HEK293T (cell line): ENCODE measurements at regions not wholly inside any gene's neighbourhood (a gene's known extent, or its start where the extent isn't known, plus 50 kb on each side); places are given as distances from the start of the nearest gene placed in this dataset.
"Not testable (repeated sequence)": the region's sequence is repeated elsewhere in the genome, so short reads cannot be mapped to it uniquely, and the experiment has no call there.

ENCODE experiments used
- ARNT ChIP-seq: fragments of 450-650 bp; IDR thresholded peaks from 2 replicates; pipeline ENCODE4 v1.6.1; 2017; ENCODE audit warnings: mild to moderate bottlenecking
- BHLHE40 ChIP-seq: fragments of 450-650 bp; IDR thresholded peaks from 2 replicates; pipeline ENCODE4 v1.6.1; 2016; ENCODE audit warnings: mild to moderate bottlenecking, moderate library complexity, borderline replicate concordance
- ELF4 ChIP-seq: fragments of 450-650 bp; IDR thresholded peaks from 2 replicates; pipeline ENCODE4 v1.6.1; 2017; ENCODE audit warnings: antibody characterized with exemption
- FOXA1 ChIP-seq: fragments of 450-650 bp; IDR thresholded peaks from 2 replicates; pipeline ENCODE4 v1.6.1; 2016; ENCODE audit warnings: mild to moderate bottlenecking
- FOXK2 ChIP-seq: fragments of 450-650 bp; IDR thresholded peaks from 2 replicates; pipeline ENCODE4 v1.6.1; 2016; ENCODE audit warnings: mild to moderate bottlenecking
- FOXM1 ChIP-seq: fragments of 450-650 bp; IDR thresholded peaks from 2 replicates; pipeline ENCODE4 v1.6.1; 2017; ENCODE audit warnings: mild to moderate bottlenecking, borderline replicate concordance
- HDGF ChIP-seq: fragments of 450-650 bp; IDR thresholded peaks from 2 replicates; pipeline ENCODE4 v1.6.1; 2017; ENCODE audit warnings: antibody characterized with exemption, borderline replicate concordance
- L3MBTL2 ChIP-seq: fragments of 450-650 bp; conservative IDR thresholded peaks from 2 replicates; pipeline ENCODE4 v1.6.1; 2016; ENCODE audit warnings: mild to moderate bottlenecking
- NFRKB ChIP-seq: fragments of 450-650 bp; IDR thresholded peaks from 2 replicates; pipeline ENCODE4 v1.6.1; 2016; ENCODE audit warnings: mild to moderate bottlenecking, moderate library complexity
- PKNOX1 ChIP-seq: fragments of 450-650 bp; IDR thresholded peaks from 2 replicates; pipeline ENCODE4 v1.6.1; 2016
- SP1 ChIP-seq: fragments of 450-650 bp; IDR thresholded peaks from 2 replicates; pipeline ENCODE4 v1.6.1; 2017
- SUZ12 ChIP-seq: fragments of 450-650 bp; IDR thresholded peaks from 2 replicates; pipeline ENCODE4 v1.6.1; 2016; ENCODE audit warnings: mild to moderate bottlenecking
- TARDBP ChIP-seq: fragments of 450-650 bp; IDR thresholded peaks from 2 replicates; pipeline ENCODE4 v1.6.1; 2016
- ZNF384 ChIP-seq: fragments of 450-650 bp; IDR thresholded peaks from 2 replicates; pipeline ENCODE4 v1.6.1; 2016

GRCh38 chr12:14236641-14237040 lies 128.8 kb upstream of the ATF7IP start:
- TF ChIP-seq FOXK2, BHLHE40, L3MBTL2, SP1, PKNOX1, FOXA1, FOXM1, ELF4, SUZ12, HDGF, TARDBP, NFRKB, ZNF384, ARNT: not testable (repeated sequence)
